H9 (cell line): ENCODE measurements at regions not wholly inside any gene's neighbourhood (a gene's known extent, or its start where the extent isn't known, plus 50 kb on each side); places are given as distances from the start of the nearest gene placed in this dataset.

Source experiments
- DNase-seq: peaks from one replicate; pipeline ENCODE4 v3.0.0-alpha.2; 2017
- H2AFZ ChIP-seq: one replicate; pipeline ENCODE4 v1.6.1; 2013; ENCODE audit warnings: mild to moderate bottlenecking, low read length, control low read depth, moderate library complexity
- H2AK5ac ChIP-seq: 2 replicates; pipeline ENCODE4 v1.6.1; 2013; ENCODE audit warnings: low read length, control low read depth, mixed read lengths; ENCODE audit not compliant: insufficient read length
- H2BK120ac ChIP-seq: one replicate; pipeline ENCODE4 v1.6.1; 2013; ENCODE audit warnings: low read depth, mild to moderate bottlenecking, low read length, control low read depth, inconsistent platforms; ENCODE audit not compliant: poor library complexity, severe bottlenecking
- H2BK12ac ChIP-seq: 2 replicates; pipeline ENCODE4 v1.6.1; 2013; ENCODE audit warnings: low read length, control low read depth, mixed read lengths, low read depth; ENCODE audit not compliant: insufficient read length
- H2BK15ac ChIP-seq: 2 replicates; pipeline ENCODE4 v1.6.1; 2013; ENCODE audit warnings: low read depth, low read length, control low read depth
- H2BK20ac ChIP-seq: one replicate; pipeline ENCODE4 v1.6.1; 2013; ENCODE audit warnings: low read depth, mild to moderate bottlenecking, low read length, control low read depth, inconsistent platforms; ENCODE audit not compliant: poor library complexity, severe bottlenecking
- H2BK5ac ChIP-seq: 2 replicates; pipeline ENCODE4 v1.6.1; 2013; ENCODE audit warnings: low read length, control low read depth, mixed read lengths; ENCODE audit not compliant: insufficient read length
- H3K14ac ChIP-seq: 2 replicates; pipeline ENCODE4 v1.6.1; 2013; ENCODE audit warnings: low read length, control low read depth; ENCODE audit not compliant: insufficient read depth
- H3K18ac ChIP-seq: 2 replicates; pipeline ENCODE4 v1.6.1; 2013; ENCODE audit warnings: low read depth, mild to moderate bottlenecking, mixed read lengths, low read length, control low read depth; ENCODE audit not compliant: insufficient read length
- H3K23ac ChIP-seq: 2 replicates; pipeline ENCODE4 v1.6.1; 2013; ENCODE audit warnings: low read length, control low read depth, mixed read lengths, low read depth; ENCODE audit not compliant: insufficient read length
- H3K23me2 ChIP-seq: 2 replicates; pipeline ENCODE4 v1.6.1; 2013; ENCODE audit warnings: low read depth, mild to moderate bottlenecking, mixed read lengths, low read length, control low read depth; ENCODE audit not compliant: insufficient read length, poor library complexity, severe bottlenecking
- H3K27ac ChIP-seq: 2 replicates; pipeline ENCODE4 v1.5.1; 2013; ENCODE audit warnings: low read length, control low read depth, mixed read lengths, low read depth; ENCODE audit not compliant: insufficient read length
- H3K27me3 ChIP-seq: 2 replicates; pipeline ENCODE4 v1.6.1; 2013; ENCODE audit warnings: low read length, control low read depth, inconsistent platforms; ENCODE audit not compliant: insufficient read depth
- H3K4ac ChIP-seq: 2 replicates; pipeline ENCODE4 v1.6.1; 2013; ENCODE audit warnings: low read depth, mild to moderate bottlenecking, control low read depth, inconsistent platforms, low read length, moderate library complexity
- H3K4me1 ChIP-seq: 2 replicates; pipeline ENCODE4 v1.6.1; 2013; ENCODE audit warnings: low read length, control low read depth, inconsistent platforms; ENCODE audit not compliant: insufficient read depth
- H3K4me2 ChIP-seq: 2 replicates; pipeline ENCODE4 v1.6.1; 2013; ENCODE audit warnings: low read length, control low read depth, mixed read lengths; ENCODE audit not compliant: insufficient read length, insufficient read depth
- H3K56ac ChIP-seq: 2 replicates; pipeline ENCODE4 v1.6.1; 2013; ENCODE audit warnings: low read depth, mild to moderate bottlenecking, mixed read lengths, low read length, control low read depth; ENCODE audit not compliant: insufficient read length
- H3K79me1 ChIP-seq: 2 replicates; pipeline ENCODE4 v1.6.1; 2013; ENCODE audit warnings: low read depth, mild to moderate bottlenecking, moderate library complexity, low read length, control low read depth, inconsistent platforms; ENCODE audit not compliant: insufficient read depth, poor library complexity, severe bottlenecking
- H3K79me2 ChIP-seq: 2 replicates; pipeline ENCODE4 v1.6.1; 2013; ENCODE audit warnings: low read length, control low read depth, inconsistent platforms; ENCODE audit not compliant: insufficient read depth
- H3K9ac ChIP-seq: 2 replicates; pipeline ENCODE4 v1.6.1; 2013; ENCODE audit warnings: low read length, control low read depth, mixed read lengths; ENCODE audit not compliant: insufficient read length; ENCODE audit errors: extremely low read depth
- H3K9me3 ChIP-seq: one replicate; pipeline ENCODE4 v1.6.1; 2013; ENCODE audit warnings: low read depth, low read length, inconsistent platforms; ENCODE audit not compliant: control insufficient read depth
- H3T11ph ChIP-seq: one replicate; pipeline ENCODE4 v1.6.1; 2013; ENCODE audit warnings: mild to moderate bottlenecking, low read length, control low read depth, inconsistent platforms
- H4K20me1 ChIP-seq: one replicate; pipeline ENCODE4 v1.6.1; 2013; ENCODE audit not compliant: control insufficient read depth, insufficient read length, insufficient read depth
- H4K5ac ChIP-seq: 2 replicates; pipeline ENCODE4 v1.6.1; 2013; ENCODE audit warnings: low read depth, mild to moderate bottlenecking, mixed read lengths, low read length, control low read depth; ENCODE audit not compliant: insufficient read length
- H4K8ac ChIP-seq: replicated peaks from 2 replicates; pipeline ENCODE4 v1.6.1; 2013; ENCODE audit warnings: low read length, control low read depth, mixed read lengths, low read depth; ENCODE audit not compliant: insufficient read length
- H4K91ac ChIP-seq: 2 replicates; pipeline ENCODE4 v1.6.1; 2013; ENCODE audit warnings: low read depth, mild to moderate bottlenecking, moderate library complexity, mixed read lengths, low read length, control low read depth; ENCODE audit not compliant: insufficient read length
- H3K27ac Mint-ChIP-seq, 3 experiments: 2 replicates in 2 of 3; 3 replicates in 1 of 3; pipeline ENCODE4 v1.8.0; 2020 to 2021; ENCODE audit warnings: mixed read lengths in 3 of 3, mild to moderate bottlenecking in 1 of 3, moderate library complexity in 1 of 3
- H3K27me3 Mint-ChIP-seq: 2 replicates; pipeline ENCODE4 v1.8.0; 2021; ENCODE audit warnings: low read depth, mild to moderate bottlenecking, moderate library complexity, mixed read lengths
- H3K36me3 Mint-ChIP-seq, 3 experiments: 2 replicates in 2 of 3; 3 replicates in 1 of 3; pipeline ENCODE4 v1.8.0; 2020 to 2021; ENCODE audit warnings: low read depth in 3 of 3, mixed read lengths in 3 of 3; ENCODE audit not compliant: insufficient read depth in 1 of 3
- H3K4me1 Mint-ChIP-seq, 2 experiments: 2 replicates each; pipeline ENCODE4 v1.8.0; 2020; ENCODE audit warnings: mixed read lengths in 2 of 2
- H3K4me3 Mint-ChIP-seq, 2 experiments: 2 replicates in 1 of 2; 3 replicates in 1 of 2; pipeline ENCODE4 v1.8.0; 2020 to 2021; ENCODE audit warnings: mild to moderate bottlenecking in 2 of 2, mixed read lengths in 2 of 2, moderate library complexity in 1 of 2
- H3K9me3 Mint-ChIP-seq, 2 experiments: 2 replicates in 1 of 2; 3 replicates in 1 of 2; pipeline ENCODE4 v1.8.0; 2020; ENCODE audit warnings: mild to moderate bottlenecking in 2 of 2, mixed read lengths in 2 of 2, moderate library complexity in 1 of 2
- CTCF ChIP-seq: fragments of 200-600 bp; sonication (generic); conservative IDR thresholded peaks from 3 replicates; pipeline ENCODE4 v1.8.0; 2021; ENCODE audit warnings: antibody characterized with exemption, mild to moderate bottlenecking
- WGBS: extraction: QIAGEN DNeasy Blood & Tissue Kit; methylation state at CpG from one replicate; pipeline ENCODE4 v1.1.7; 2013; ENCODE audit warnings: missing lambda C conversion rate, low lambda C conversion rate, mixed read lengths; ENCODE audit not compliant: insufficient read length; ENCODE audit errors: extremely low coverage; 5-methylcytosine and 5-hydroxymethylcytosine counted together

GRCh38 chr7:131655447-131655846, 99.0 kb upstream of the PODXL start:
- H3K27ac Mint-ChIP-seq = peak overlapping the region in 2 of 3 experiments; percentile 15 to 57; a peak in 2 of 7 replicates
- H3K9me3 ChIP-seq = no peaks in the 10 kb centered on the region
- no peak overlapping the region for H2AK5ac ChIP-seq
- H2BK5ac ChIP-seq = no peak overlapping the region
- no peak overlapping the region for H2BK12ac ChIP-seq
- H3K14ac ChIP-seq = no peak overlapping the region
- no peak overlapping the region for H2BK20ac ChIP-seq
- no peak overlapping the region for H3K18ac ChIP-seq
- H3K56ac ChIP-seq = no peak overlapping the region
- no peaks in the 10 kb centered on the region for H3K23me2 ChIP-seq
- no CpG with 5 or more reads among the region's 6 CpGs for WGBS
- H4K20me1 ChIP-seq = no peaks in the 10 kb centered on the region
- no peak overlapping the region for H3K4me2 ChIP-seq
- H3K79me1 ChIP-seq = no peaks in the 10 kb centered on the region
- H4K8ac ChIP-seq = no peak overlapping the region
- H2BK120ac ChIP-seq = no peak overlapping the region
- no peaks in the 10 kb centered on the region for H3K27me3 ChIP-seq
- H3K27me3 Mint-ChIP-seq = peaks cover 2% of the 10 kb centered on the region
- no peak overlapping the region for H3T11ph ChIP-seq
- H3K4ac ChIP-seq = no peak overlapping the region
- peaks cover 31 to 37% of the 10 kb centered on the region in 2 experiments for H3K4me1 Mint-ChIP-seq
- peaks cover 3 to 5% of the 10 kb centered on the region in 2 experiments; a peak in 3 of 5 replicates for H3K9me3 Mint-ChIP-seq
- H3K9ac ChIP-seq = no peak overlapping the region
- H3K4me1 ChIP-seq = peaks cover 5% of the 10 kb centered on the region; the same call in 1 of the 2 replicates
- H3K36me3 Mint-ChIP-seq = no peaks in the 10 kb centered on the region
- no peaks in the 10 kb centered on the region; the same call in 1 of the 2 replicates for H3K79me2 ChIP-seq
- no peak for DNase-seq
- H2BK15ac ChIP-seq = no peak overlapping the region
- H3K4me3 Mint-ChIP-seq = no peak overlapping the region
- no peak for TF ChIP-seq CTCF
- H4K91ac ChIP-seq = no peak overlapping the region
- no peak overlapping the region for H3K23ac ChIP-seq
- no peak overlapping the region for H2AFZ ChIP-seq
- H3K27ac ChIP-seq = no peak overlapping the region
- H4K5ac ChIP-seq = no peak overlapping the region
